ENCODE measurements at regions not wholly inside any gene's neighbourhood (a gene's known extent, or its start where the extent isn't known, plus 50 kb on each side); places are given as distances from the start of the nearest gene placed in this dataset.
"Not testable (repeated sequence)": the region's sequence is repeated elsewhere in the genome, so short reads cannot be mapped to it uniquely, and the experiment has no call there.

GRCh38 chr19:24032651-24033050, 54.3 kb upstream of the ZNF254 start:
- H3K4me3 ChIP-seq (ENCODE audit: low read depth, low read length): no peak overlapping the region
- in situ Hi-C loops (cut with HindIII; ENCODE audit: low sequenced_read_pairs): no loop called here
- TF ChIP-seq CTCF (IDR thresholded peaks at IDR 0.05; ENCODE audit: low read depth, low read length): no peak
- no peak for DNase-seq (ENCODE audit: low read depth, low spot score)

- peak; percentile 94 for DNase-seq (ENCODE audit: low read depth, low spot score)
- in situ Hi-C loops (cut with HindIII; ENCODE audit: low sequenced_read_pairs): no loop called here
- peak overlapping the region; percentile 61 for H3K4me3 ChIP-seq (ENCODE audit: low read depth, low read length)
- TF ChIP-seq CTCF (IDR thresholded peaks at IDR 0.05; ENCODE audit: low read depth, low read length): no peak
These were observed 53.6 kb upstream of the ZNF254 start for GRCh38 chr19:24033301-24033962.

DNA sequence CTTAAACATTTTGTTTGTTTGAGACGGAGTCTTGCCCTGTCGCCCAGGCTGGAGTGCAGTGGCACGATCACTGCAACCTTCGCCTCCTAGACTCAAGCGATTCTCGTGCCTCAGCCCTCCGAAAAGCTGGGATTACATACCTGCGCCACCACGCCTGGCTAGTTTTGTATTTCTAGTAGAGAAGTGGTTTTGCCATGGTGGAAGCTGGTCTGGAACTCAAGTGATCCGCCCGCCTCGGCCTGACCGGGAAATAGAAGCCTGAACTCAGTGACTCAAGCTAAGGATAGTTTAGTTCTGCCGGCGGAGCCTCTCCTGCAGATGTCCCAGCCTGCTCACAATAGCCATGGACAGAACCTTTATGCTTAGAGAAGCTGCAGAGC, 53.0 kb upstream of the ZNF254 start:
- in situ Hi-C loops (cut with HindIII; ENCODE audit: low sequenced_read_pairs): no loop called here
- H3K4me3 ChIP-seq (ENCODE audit: low read depth, low read length): peak overlapping the region; percentile 61
- TF ChIP-seq CTCF (IDR thresholded peaks at IDR 0.05; ENCODE audit: low read depth, low read length): no peak
- peak; percentile 74 for DNase-seq (ENCODE audit: low read depth, low spot score)

DNA sequence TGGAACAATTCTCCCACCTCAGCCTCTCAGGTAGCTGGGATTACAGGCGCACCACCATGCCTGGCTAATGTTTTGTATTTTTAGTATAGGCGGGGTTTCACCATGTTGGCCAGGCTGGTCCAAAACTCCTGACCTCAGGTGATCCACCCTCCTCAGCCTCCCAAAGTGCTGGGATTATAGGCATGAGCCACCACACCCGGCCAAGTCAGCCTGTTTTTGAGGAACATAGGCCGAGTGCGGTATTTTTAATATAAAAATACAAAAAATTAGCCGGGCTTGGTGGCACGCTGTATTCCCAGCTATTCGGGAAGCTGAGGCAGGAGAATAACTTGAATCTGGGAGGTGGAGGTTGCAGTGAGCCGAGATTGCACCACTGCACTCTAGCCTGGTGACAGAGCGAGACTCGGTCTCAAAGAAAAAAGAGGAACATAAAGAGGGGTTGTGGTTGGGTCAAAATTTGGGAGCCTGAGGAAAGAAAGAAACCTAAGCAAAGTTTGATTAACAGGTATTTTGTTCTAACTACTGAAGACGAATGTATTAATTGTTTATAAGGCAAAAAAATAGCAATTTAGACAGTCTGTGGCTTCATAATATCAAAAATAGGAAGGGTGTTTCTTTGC, 51.6 kb upstream of the ZNF254 start:
- in situ Hi-C loops (cut with HindIII; ENCODE audit: low sequenced_read_pairs); DNase-seq (ENCODE audit: low read depth, low spot score): not testable (repeated sequence)
- H3K4me3 ChIP-seq (ENCODE audit: low read depth, low read length): peak overlapping the region; percentile 61

All from astrocyte of the spinal cord (primary cell).